ENCODE measurements at regions not wholly inside any gene's neighbourhood (a gene's known extent, or its start where the extent isn't known, plus 50 kb on each side); places are given as distances from the start of the nearest gene placed in this dataset.

- TF ChIP-seq ELK1 (IDR thresholded peaks at IDR 0.05; ENCODE audit: low read depth, low read length): no peak
- no peak for TF ChIP-seq ZNF302 (CRISPR knock-in tag; IDR thresholded peaks at IDR 0.05)
- no peak for TF ChIP-seq PHF8 (IDR thresholded peaks at IDR 0.05; ENCODE audit: borderline replicate concordance, low read depth)
- TF ChIP-seq KDM1A (IDR thresholded peaks at IDR 0.05; ENCODE audit: low read depth): no peak
- no peak for TF ChIP-seq MAFK (IDR thresholded peaks at IDR 0.05; ENCODE audit: partially characterized antibody)
- TF ChIP-seq GATA3 (IDR thresholded peaks at IDR 0.05; ENCODE audit: borderline replicate concordance): no peak
- TF ChIP-seq CTCF (IDR thresholded peaks at IDR 0.05): no peak
Measured at GRCh38 chr5:124973661-124974060, 227.2 kb upstream of the ZNF608 start (continued).

GRCh38 chr5:124976086-124976485 lies 229.6 kb upstream of the ZNF608 start:
- H3K9me3 ChIP-seq: no peaks in the 10 kb centered on the region
- H3K4me3 ChIP-seq: no peak overlapping the region
- no peak for FAIRE-seq
- no peak overlapping the region for H3K4me2 ChIP-seq
- POLR2A ChIA-PET: no interaction called here
- ATAC-seq: no peak
- H3K4me1 ChIP-seq: peaks cover 7% of the 10 kb centered on the region; the same call in 1 of the 3 replicates
- no peak for DNase-seq (ENCODE audit: low read depth in 1 of 2, low spot score in 1 of 2)
- 100% methylated on average over 2 of the region's 23 CpGs for WGBS (ENCODE audit: missing lambda C conversion rate)
- TF ChIP-seq RFX5 (IDR thresholded peaks at IDR 0.05) (no peak), CHD4 (IDR thresholded peaks at IDR 0.05; ENCODE audit: borderline replicate concordance) (no peak), GATA3 (IDR thresholded peaks at IDR 0.05; ENCODE audit: borderline replicate concordance) (no peak), RAD21 (conservative IDR thresholded peaks at IDR 0.05 in 1 of 2, IDR thresholded peaks at IDR 0.05 in 1 of 2) (no peak), CBX8 (IDR thresholded peaks at IDR 0.05) (no peak), HES2 (IDR thresholded peaks at IDR 0.05) (no peak), MAZ (IDR thresholded peaks at IDR 0.05; ENCODE audit: borderline replicate concordance, low read depth, low read length) (no peak), RCOR1 (IDR thresholded peaks at IDR 0.05; ENCODE audit: low read depth, low read length) (no peak), EHMT2 (IDR thresholded peaks at IDR 0.05; ENCODE audit: low read depth) (no peak), CHD2 (IDR thresholded peaks at IDR 0.05; ENCODE audit: low read length, partially characterized antibody) (no peak), POLR2AphosphoS2 (conservative IDR thresholded peaks at IDR 0.05; ENCODE audit: low read length) (no peak), PBX3 (IDR thresholded peaks at IDR 0.05) (no peak), RNF2 (IDR thresholded peaks at IDR 0.05; ENCODE audit: borderline replicate concordance, low read depth) (no peak), HMGXB4 (CRISPR knock-in tag; IDR thresholded peaks at IDR 0.05; ENCODE audit: borderline replicate concordance) (no peak), NR3C1 (IDR thresholded peaks at IDR 0.05) (no peak)
- no peak overlapping the region for H3K27ac ChIP-seq
- CTCF ChIA-PET: interaction anchor here (0.6 to 1.4 kb wide), 2 partner anchors 20 to 179 kb away, joined by 3 to 4 read pairs; no protein-coding TSS in a partner anchor
